Endothelial cell (in vitro differentiated cells): ENCODE measurements at regions not wholly inside any gene's neighbourhood (a gene's known extent, or its start where the extent isn't known, plus 50 kb on each side); places are given as distances from the start of the nearest gene placed in this dataset.
"Not testable (repeated sequence)": the region's sequence is repeated elsewhere in the genome, so short reads cannot be mapped to it uniquely, and the experiment has no call there.

Experiments
- DNase-seq: peaks from one replicate; pipeline ENCODE4 v3.0.0; 2021; ENCODE audit warnings: low spot score
- H3K27ac Mint-ChIP-seq: one replicate; pipeline ENCODE4 v1.8.0; 2021; ENCODE audit warnings: mixed read lengths, inconsistent platforms; ENCODE audit not compliant: unreplicated experiment
- H3K27me3 Mint-ChIP-seq: one replicate; pipeline ENCODE4 v1.8.0; 2021; ENCODE audit warnings: mild to moderate bottlenecking, moderate library complexity, mixed read lengths, inconsistent platforms; ENCODE audit not compliant: unreplicated experiment
- H3K36me3 Mint-ChIP-seq: one replicate; pipeline ENCODE4 v1.8.0; 2021; ENCODE audit warnings: mild to moderate bottlenecking, low read depth, mixed read lengths, inconsistent platforms; ENCODE audit not compliant: unreplicated experiment
- H3K4me1 Mint-ChIP-seq: one replicate; pipeline ENCODE4 v1.8.0; 2021; ENCODE audit warnings: mild to moderate bottlenecking, mixed read lengths, inconsistent platforms; ENCODE audit not compliant: unreplicated experiment
- H3K4me3 Mint-ChIP-seq: one replicate; pipeline ENCODE4 v1.8.0; 2021; ENCODE audit warnings: mild to moderate bottlenecking, mixed read lengths, inconsistent platforms; ENCODE audit not compliant: unreplicated experiment
- H3K9me3 Mint-ChIP-seq: one replicate; pipeline ENCODE4 v1.8.0; 2021; ENCODE audit warnings: mixed read lengths, inconsistent platforms; ENCODE audit not compliant: unreplicated experiment
- CTCF ChIP-seq: fragments of 200-600 bp; sonication (generic); IDR thresholded peaks from one replicate; pipeline ENCODE4 v1.5.0; 2021; ENCODE audit warnings: antibody characterized with exemption; ENCODE audit not compliant: unreplicated experiment

GRCh38 chr16:29143739-29144668 lies 159.2 kb downstream of the LAT start:
- H3K9me3 Mint-ChIP-seq, H3K4me3 Mint-ChIP-seq, DNase-seq: not testable (repeated sequence)

GRCh38 chr16:29142506-29142905 lies 157.7 kb downstream of the LAT start:
- not testable (repeated sequence) for H3K27ac Mint-ChIP-seq, H3K9me3 Mint-ChIP-seq, H3K4me3 Mint-ChIP-seq, DNase-seq, H3K27me3 Mint-ChIP-seq, H3K36me3 Mint-ChIP-seq, H3K4me1 Mint-ChIP-seq

More at GRCh38 chr16:29143739-29144668, 159.2 kb downstream of the LAT start:
- not testable (repeated sequence) for H3K36me3 Mint-ChIP-seq, H3K27ac Mint-ChIP-seq, H3K27me3 Mint-ChIP-seq, H3K4me1 Mint-ChIP-seq

GRCh38 chr16:29141586-29142324 lies 156.9 kb downstream of the LAT start:
- DNase-seq = no peak
- no peaks in the 10 kb centered on the region for H3K9me3 Mint-ChIP-seq
- H3K27me3 Mint-ChIP-seq = peaks cover 9% of the 10 kb centered on the region
- H3K36me3 Mint-ChIP-seq = no peaks in the 10 kb centered on the region
- no peaks in the 10 kb centered on the region for H3K4me1 Mint-ChIP-seq
- no peak for TF ChIP-seq CTCF
- H3K27ac Mint-ChIP-seq = no peak overlapping the region
- no peak overlapping the region for H3K4me3 Mint-ChIP-seq

- H3K36me3 Mint-ChIP-seq, H3K27ac Mint-ChIP-seq, H3K4me1 Mint-ChIP-seq, H3K4me3 Mint-ChIP-seq, DNase-seq, H3K9me3 Mint-ChIP-seq: not testable (repeated sequence)
- peaks cover 10% of the 10 kb centered on the region for H3K27me3 Mint-ChIP-seq
Observed at GRCh38 chr16:29141121-29141520, 156.3 kb downstream of the LAT start.

- DNase-seq, H3K27ac Mint-ChIP-seq, H3K4me3 Mint-ChIP-seq, H3K9me3 Mint-ChIP-seq, H3K36me3 Mint-ChIP-seq, H3K27me3 Mint-ChIP-seq, H3K4me1 Mint-ChIP-seq: not testable (repeated sequence)
Observed at GRCh38 chr16:29139901-29140855, 155.3 kb downstream of the LAT start.

- no peaks in the 10 kb centered on the region for H3K9me3 Mint-ChIP-seq
- no peak overlapping the region for H3K4me3 Mint-ChIP-seq
- DNase-seq = no peak
- H3K27ac Mint-ChIP-seq = no peak overlapping the region
- H3K36me3 Mint-ChIP-seq = no peaks in the 10 kb centered on the region
- TF ChIP-seq CTCF = no peak
- peaks cover 8% of the 10 kb centered on the region for H3K27me3 Mint-ChIP-seq
- H3K4me1 Mint-ChIP-seq = no peaks in the 10 kb centered on the region
Observed at GRCh38 chr16:29139261-29139802, 154.5 kb downstream of the LAT start.

GRCh38 chr16:29138698-29139097 lies 153.8 kb downstream of the LAT start:
- H3K27me3 Mint-ChIP-seq, H3K4me3 Mint-ChIP-seq, H3K4me1 Mint-ChIP-seq, H3K27ac Mint-ChIP-seq, H3K9me3 Mint-ChIP-seq, DNase-seq, H3K36me3 Mint-ChIP-seq: not testable (repeated sequence)

- H3K36me3 Mint-ChIP-seq, H3K4me1 Mint-ChIP-seq, H3K9me3 Mint-ChIP-seq, H3K27ac Mint-ChIP-seq, H3K4me3 Mint-ChIP-seq, DNase-seq: not testable (repeated sequence)
- H3K27me3 Mint-ChIP-seq = peaks cover 10% of the 10 kb centered on the region
Observed at GRCh38 chr16:29137894-29138662, 153.2 kb downstream of the LAT start.

- not testable (repeated sequence) for H3K9me3 Mint-ChIP-seq, H3K36me3 Mint-ChIP-seq, H3K4me1 Mint-ChIP-seq, H3K27ac Mint-ChIP-seq, H3K4me3 Mint-ChIP-seq, H3K27me3 Mint-ChIP-seq, DNase-seq
Observed at GRCh38 chr16:29137461-29137860, 152.6 kb downstream of the LAT start.
